Endodermal cell (in vitro differentiated cells): ENCODE measurements at regions not wholly inside any gene's neighbourhood (a gene's known extent, or its start where the extent isn't known, plus 50 kb on each side); places are given as distances from the start of the nearest gene placed in this dataset.

ENCODE experiments used
- DNase-seq: peaks from one replicate; pipeline ENCODE4 v3.0.0-alpha.2; 2017
- H3K27ac ChIP-seq: 2 replicates; pipeline ENCODE4 v1.5.1; 2013; ENCODE audit warnings: mild to moderate bottlenecking, low read depth, low read length, moderate library complexity
- H3K27me3 ChIP-seq: 2 replicates; pipeline ENCODE4 v1.6.1; 2013; ENCODE audit warnings: mild to moderate bottlenecking, low read length, moderate library complexity; ENCODE audit not compliant: insufficient read depth, control insufficient read depth, poor library complexity, severe bottlenecking
- H3K36me3 ChIP-seq: 2 replicates; pipeline ENCODE4 v1.7.0; 2013; ENCODE audit warnings: mild to moderate bottlenecking, low read length, moderate library complexity; ENCODE audit not compliant: control insufficient read depth, insufficient read depth
- H3K4me1 ChIP-seq: one replicate; pipeline ENCODE4 v1.7.0; 2013; ENCODE audit warnings: low read length; ENCODE audit not compliant: control insufficient read depth, insufficient read depth
- H3K4me3 ChIP-seq: 2 replicates; pipeline ENCODE4 v1.5.1; 2013; ENCODE audit warnings: mild to moderate bottlenecking, low read length, moderate library complexity
- H3K9ac ChIP-seq: 2 replicates; pipeline ENCODE4 v1.6.1; 2013; ENCODE audit warnings: mild to moderate bottlenecking, low read length, moderate library complexity; ENCODE audit not compliant: poor library complexity, severe bottlenecking; ENCODE audit errors: extremely low read depth
- H3K9me3 ChIP-seq: 2 replicates; pipeline ENCODE4 v1.6.1; 2013; ENCODE audit warnings: mild to moderate bottlenecking, low read length, moderate library complexity; ENCODE audit not compliant: control insufficient read depth
- H3K27ac Mint-ChIP-seq: 2 replicates; pipeline ENCODE4 v1.8.0; 2020; ENCODE audit warnings: mixed read lengths
- H3K27me3 Mint-ChIP-seq: 2 replicates; pipeline ENCODE4 v1.8.0; 2021; ENCODE audit warnings: mild to moderate bottlenecking, mixed read lengths; ENCODE audit not compliant: insufficient read depth
- H3K36me3 Mint-ChIP-seq: 2 replicates; pipeline ENCODE4 v1.8.0; 2020; ENCODE audit warnings: low read depth, mixed read lengths
- H3K4me1 Mint-ChIP-seq: 2 replicates; pipeline ENCODE4 v1.8.0; 2020; ENCODE audit warnings: mixed read lengths
- H3K4me3 Mint-ChIP-seq: 2 replicates; pipeline ENCODE4 v1.8.0; 2020; ENCODE audit warnings: mild to moderate bottlenecking, moderate library complexity, mixed read lengths
- H3K9me3 Mint-ChIP-seq: 2 replicates; pipeline ENCODE4 v1.8.0; 2020; ENCODE audit warnings: mild to moderate bottlenecking, mixed read lengths
- WGBS, 2 experiments: methylation state at CpG; one replicate each; pipeline versions ENCODE4 v1.1.5 to v1.1.7; 2013; ENCODE audit warnings: missing lambda C conversion rate in 2 of 2, mixed read lengths in 1 of 2; ENCODE audit not compliant: insufficient coverage in 1 of 2, insufficient read length in 1 of 2; 5-methylcytosine and 5-hydroxymethylcytosine counted together
- TF ChIP-seq, protein P1 (sequence below): fragments of 200-600 bp; sonication (generic); conservative IDR thresholded peaks from 2 replicates; pipeline ENCODE4 v1.5.0; 2021; ENCODE audit warnings: antibody characterized with exemption, mild to moderate bottlenecking

DNA sequence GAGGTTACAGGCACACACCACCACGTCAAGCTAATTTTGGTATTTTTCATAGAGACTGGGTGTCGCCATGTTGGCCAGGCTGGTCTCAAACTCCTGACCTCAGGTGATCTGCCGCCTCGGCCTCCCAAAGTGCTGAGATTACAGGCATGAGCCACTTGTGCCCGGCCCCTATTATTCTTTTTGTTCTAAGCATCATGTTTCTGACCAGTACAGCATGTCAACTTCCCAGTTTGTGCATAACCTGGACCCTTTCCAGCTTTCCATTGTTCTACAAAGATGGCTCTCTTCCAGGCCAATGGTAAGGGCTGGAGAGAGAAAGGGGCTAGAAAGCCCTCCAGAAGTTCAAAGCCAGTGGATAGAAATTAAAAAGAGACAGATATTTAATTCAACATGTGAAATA, 91.3 kb upstream of the TNFAIP3 start:
- Histone ChIP-seq H3K27me3 (no peaks in the 10 kb centered on the region), H3K4me3 (no peak overlapping the region), H3K27ac (no peak overlapping the region), H3K36me3 (no peaks in the 10 kb centered on the region), H3K4me1 (no peaks in the 10 kb centered on the region), H3K9ac (no peak overlapping the region), H3K9me3 (no peaks in the 10 kb centered on the region)
- Mint-ChIP-seq H3K36me3 (no peaks in the 10 kb centered on the region), H3K4me1 (peaks cover 2% of the 10 kb centered on the region), H3K4me3 (no peak overlapping the region), H3K9me3 (no peaks in the 10 kb centered on the region), H3K27ac (no peak overlapping the region), H3K27me3 (no peaks in the 10 kb centered on the region)
- DNase-seq: no peak
- WGBS, 2 experiments: 89 to 97% methylated on average over 3 to 5 of the region's 5 CpGs
- TF ChIP-seq, protein P1, sequence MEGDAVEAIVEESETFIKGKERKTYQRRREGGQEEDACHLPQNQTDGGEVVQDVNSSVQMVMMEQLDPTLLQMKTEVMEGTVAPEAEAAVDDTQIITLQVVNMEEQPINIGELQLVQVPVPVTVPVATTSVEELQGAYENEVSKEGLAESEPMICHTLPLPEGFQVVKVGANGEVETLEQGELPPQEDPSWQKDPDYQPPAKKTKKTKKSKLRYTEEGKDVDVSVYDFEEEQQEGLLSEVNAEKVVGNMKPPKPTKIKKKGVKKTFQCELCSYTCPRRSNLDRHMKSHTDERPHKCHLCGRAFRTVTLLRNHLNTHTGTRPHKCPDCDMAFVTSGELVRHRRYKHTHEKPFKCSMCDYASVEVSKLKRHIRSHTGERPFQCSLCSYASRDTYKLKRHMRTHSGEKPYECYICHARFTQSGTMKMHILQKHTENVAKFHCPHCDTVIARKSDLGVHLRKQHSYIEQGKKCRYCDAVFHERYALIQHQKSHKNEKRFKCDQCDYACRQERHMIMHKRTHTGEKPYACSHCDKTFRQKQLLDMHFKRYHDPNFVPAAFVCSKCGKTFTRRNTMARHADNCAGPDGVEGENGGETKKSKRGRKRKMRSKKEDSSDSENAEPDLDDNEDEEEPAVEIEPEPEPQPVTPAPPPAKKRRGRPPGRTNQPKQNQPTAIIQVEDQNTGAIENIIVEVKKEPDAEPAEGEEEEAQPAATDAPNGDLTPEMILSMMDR: no peak

DNA sequence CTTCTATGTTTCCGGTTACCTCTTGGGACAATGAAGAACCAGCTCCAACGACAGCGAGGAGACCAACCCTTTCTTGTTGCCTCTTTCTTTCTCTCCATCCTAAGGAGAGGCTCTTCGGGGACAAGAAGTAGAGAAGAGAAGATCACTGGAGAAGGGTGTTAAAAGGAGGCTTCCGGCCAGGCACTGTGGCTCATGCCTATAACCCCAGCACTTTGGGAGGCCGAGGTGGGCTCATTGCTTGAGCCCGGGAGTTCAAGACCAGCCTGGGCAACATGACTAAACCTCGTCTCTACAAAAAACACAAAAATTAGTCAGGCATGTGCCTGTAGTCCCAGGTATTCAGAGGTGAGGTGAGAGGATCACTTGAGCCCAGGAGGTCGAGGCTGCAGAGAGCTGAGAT, 90.8 kb upstream of the TNFAIP3 start:
- no peaks in the 10 kb centered on the region for H3K9me3 ChIP-seq
- Mint-ChIP-seq H3K9me3 (no peaks in the 10 kb centered on the region), H3K36me3 (no peaks in the 10 kb centered on the region), H3K27me3 (no peaks in the 10 kb centered on the region), H3K4me1 (peaks cover 2% of the 10 kb centered on the region), H3K27ac (no peak overlapping the region), H3K4me3 (no peak overlapping the region)
- no peak overlapping the region for H3K4me3 ChIP-seq
- H3K9ac ChIP-seq: no peak overlapping the region
- no peaks in the 10 kb centered on the region for H3K27me3 ChIP-seq
- TF ChIP-seq, protein P1: no peak
- no peak overlapping the region for H3K27ac ChIP-seq
- DNase-seq: no peak
- no peaks in the 10 kb centered on the region for H3K36me3 ChIP-seq
- H3K4me1 ChIP-seq: no peaks in the 10 kb centered on the region
- WGBS, 2 experiments: 94% methylated on average over 5 to 9 of the region's 9 CpGs

DNA sequence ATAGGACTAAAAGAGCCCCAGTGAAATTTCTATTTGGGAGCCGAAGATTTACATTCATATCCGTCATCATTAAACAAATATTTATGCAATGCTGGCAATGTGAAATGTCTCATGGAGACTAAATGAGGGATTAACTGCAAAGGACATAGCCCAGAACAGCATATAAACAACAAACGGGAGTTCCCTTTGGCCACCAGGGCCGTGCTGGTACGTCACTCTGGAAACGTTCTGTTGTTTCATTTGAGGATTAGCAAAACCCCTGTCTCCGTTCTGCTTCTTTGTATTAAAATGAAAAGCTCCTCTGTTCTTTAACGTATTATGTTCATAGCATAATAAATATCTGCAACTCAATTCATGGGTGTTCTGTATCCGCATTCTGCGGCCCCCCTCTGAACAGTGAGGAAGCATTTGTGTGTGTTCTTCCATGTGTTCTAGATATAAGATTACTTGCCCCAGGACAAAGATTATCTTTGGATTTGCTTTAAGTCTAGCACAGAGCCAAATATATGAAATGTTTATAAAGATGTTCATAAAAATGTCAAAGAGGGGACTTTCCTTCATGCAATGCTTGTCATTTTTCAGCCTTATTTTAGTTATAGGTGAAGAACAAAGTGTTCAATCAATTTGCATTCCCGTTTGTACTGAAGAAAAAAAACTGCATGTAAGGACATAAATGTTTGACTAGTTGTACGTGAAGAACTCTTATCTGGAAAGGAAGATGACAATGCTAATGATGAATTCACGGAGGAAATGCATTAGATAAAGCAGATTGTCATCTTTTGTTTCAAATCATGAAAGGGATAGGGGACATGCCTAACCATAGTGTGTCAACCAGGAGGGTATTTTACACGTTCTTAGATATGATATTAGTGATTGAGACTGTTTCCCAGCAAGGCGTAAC, 90.0 kb upstream of the TNFAIP3 start:
- Mint-ChIP-seq H3K36me3 (no peaks in the 10 kb centered on the region), H3K4me1 (peaks cover 5% of the 10 kb centered on the region), H3K4me3 (no peak overlapping the region), H3K27me3 (no peaks in the 10 kb centered on the region), H3K9me3 (no peaks in the 10 kb centered on the region), H3K27ac (no peak overlapping the region)
- TF ChIP-seq, protein P1: peak; percentile 37
- Histone ChIP-seq H3K9ac (no peak overlapping the region), H3K27ac (no peak overlapping the region), H3K9me3 (no peaks in the 10 kb centered on the region), H3K27me3 (no peaks in the 10 kb centered on the region), H3K4me3 (no peak overlapping the region), H3K4me1 (no peaks in the 10 kb centered on the region), H3K36me3 (no peaks in the 10 kb centered on the region)
- DNase-seq: no peak
- WGBS, 2 experiments: 90 to 97% methylated on average over 4 to 15 of the region's 15 CpGs
